DND-41 (cell line): ENCODE measurements at regions not wholly inside any gene's neighbourhood (a gene's known extent, or its start where the extent isn't known, plus 50 kb on each side); places are given as distances from the start of the nearest gene placed in this dataset.

Experiments
- ATAC-seq: fragments of 200-7000 bp; cut with Tn5 transposase; 3 replicates; pipeline ENCODE4 v1.9.1; 2021; ENCODE audit warnings: low read depth; ENCODE audit not compliant: insufficient read depth
- DNase-seq: peaks from one replicate; pipeline ENCODE4 v3.0.0-alpha.2; 2020
- H2AFZ ChIP-seq: 2 replicates; pipeline ENCODE4 v1.6.0; 2012; ENCODE audit warnings: low read depth, low read length
- H3K27ac ChIP-seq: 2 replicates; pipeline ENCODE4 v1.5.1; 2012; ENCODE audit warnings: low read length, inconsistent platforms
- H3K27me3 ChIP-seq: fragments of 200-600 bp; sonication (generic); 2 replicates; pipeline ENCODE4 v1.6.0; 2012; ENCODE audit warnings: low read length, mild to moderate bottlenecking, inconsistent platforms; ENCODE audit not compliant: insufficient read depth, poor library complexity
- H3K36me3 ChIP-seq: 2 replicates; pipeline ENCODE4 v1.5.1; 2012; ENCODE audit warnings: low read length, inconsistent platforms; ENCODE audit not compliant: insufficient read depth
- H3K4me1 ChIP-seq: 2 replicates; pipeline ENCODE4 v1.5.1; 2012; ENCODE audit warnings: mild to moderate bottlenecking, low read length; ENCODE audit not compliant: insufficient read depth
- H3K4me2 ChIP-seq: 2 replicates; pipeline ENCODE4 v1.6.0; 2012; ENCODE audit warnings: mild to moderate bottlenecking, moderate library complexity, low read length, inconsistent platforms; ENCODE audit not compliant: insufficient read depth
- H3K4me3 ChIP-seq, 2 experiments: fragments of 200-600 bp in 1 of 2; shearing (Covaris generic) in 1 of 2; 2 replicates each; pipeline ENCODE4 v1.5.1; 2012 to 2016; ENCODE audit warnings: inconsistent platforms in 2 of 2, low read length in 2 of 2, mild to moderate bottlenecking in 2 of 2, low read depth in 1 of 2, moderate library complexity in 1 of 2
- H3K79me2 ChIP-seq: 2 replicates; pipeline ENCODE4 v1.6.0; 2012; ENCODE audit warnings: low read length, inconsistent platforms; ENCODE audit not compliant: insufficient read depth
- H3K9ac ChIP-seq: 2 replicates; pipeline ENCODE4 v1.6.0; 2012; ENCODE audit warnings: low read depth, mild to moderate bottlenecking, inconsistent platforms, low read length, moderate library complexity
- H3K9me3 ChIP-seq: 2 replicates; pipeline ENCODE4 v1.5.1; 2012; ENCODE audit warnings: low read length, moderate library complexity, mild to moderate bottlenecking, inconsistent platforms; ENCODE audit not compliant: insufficient read depth, severe bottlenecking
- H4K20me1 ChIP-seq: 2 replicates; pipeline ENCODE4 v1.6.0; 2012; ENCODE audit warnings: low read length; ENCODE audit not compliant: insufficient read depth
- EZH2 ChIP-seq: IDR thresholded peaks from 3 replicates; pipeline ENCODE4 v1.6.1; 2012; ENCODE audit warnings: borderline replicate concordance, low read depth, mild to moderate bottlenecking, moderate library complexity, low read length, inconsistent platforms; ENCODE audit not compliant: severe bottlenecking
- TF ChIP-seq, protein P1 (sequence below): IDR thresholded peaks from 2 replicates; pipeline ENCODE4 v1.5.1; 2012; ENCODE audit warnings: borderline replicate concordance, low read length, moderate library complexity, mild to moderate bottlenecking; ENCODE audit not compliant: poor library complexity, severe bottlenecking; ENCODE audit errors: extremely low read depth

DNA sequence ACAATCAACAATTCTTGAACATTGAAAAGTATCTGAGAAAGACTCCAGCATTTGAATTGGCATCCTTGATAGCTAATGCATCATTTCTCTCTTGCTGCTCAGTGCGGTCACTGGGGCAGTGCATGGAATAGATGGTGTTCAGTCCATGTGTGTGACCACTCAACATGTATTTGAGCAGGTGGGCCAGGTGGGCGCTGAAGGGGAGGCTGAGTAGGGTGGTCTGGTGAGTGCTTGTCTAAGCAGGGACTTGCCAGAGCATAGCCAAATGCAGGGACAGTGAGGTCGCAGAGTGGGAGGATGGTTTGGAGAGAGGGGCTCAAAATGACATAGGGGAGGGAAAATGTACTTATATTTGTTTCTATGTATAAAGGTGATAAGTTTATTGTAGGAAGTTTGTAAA lies 409.0 kb downstream of the TMEM121 start:
- Histone ChIP-seq H3K4me2 (no peak overlapping the region), H3K27me3 (peaks cover 4% of the 10 kb centered on the region), H3K4me3 (no peak overlapping the region), H3K79me2 (no peaks in the 10 kb centered on the region), H3K9ac (no peak overlapping the region), H3K27ac (no peak overlapping the region), H3K4me1 (no peaks in the 10 kb centered on the region), H2AFZ (no peak overlapping the region), H4K20me1 (no peaks in the 10 kb centered on the region), H3K36me3 (no peaks in the 10 kb centered on the region), H3K9me3 (peaks cover 32% of the 10 kb centered on the region)
- TF ChIP-seq, protein P1, sequence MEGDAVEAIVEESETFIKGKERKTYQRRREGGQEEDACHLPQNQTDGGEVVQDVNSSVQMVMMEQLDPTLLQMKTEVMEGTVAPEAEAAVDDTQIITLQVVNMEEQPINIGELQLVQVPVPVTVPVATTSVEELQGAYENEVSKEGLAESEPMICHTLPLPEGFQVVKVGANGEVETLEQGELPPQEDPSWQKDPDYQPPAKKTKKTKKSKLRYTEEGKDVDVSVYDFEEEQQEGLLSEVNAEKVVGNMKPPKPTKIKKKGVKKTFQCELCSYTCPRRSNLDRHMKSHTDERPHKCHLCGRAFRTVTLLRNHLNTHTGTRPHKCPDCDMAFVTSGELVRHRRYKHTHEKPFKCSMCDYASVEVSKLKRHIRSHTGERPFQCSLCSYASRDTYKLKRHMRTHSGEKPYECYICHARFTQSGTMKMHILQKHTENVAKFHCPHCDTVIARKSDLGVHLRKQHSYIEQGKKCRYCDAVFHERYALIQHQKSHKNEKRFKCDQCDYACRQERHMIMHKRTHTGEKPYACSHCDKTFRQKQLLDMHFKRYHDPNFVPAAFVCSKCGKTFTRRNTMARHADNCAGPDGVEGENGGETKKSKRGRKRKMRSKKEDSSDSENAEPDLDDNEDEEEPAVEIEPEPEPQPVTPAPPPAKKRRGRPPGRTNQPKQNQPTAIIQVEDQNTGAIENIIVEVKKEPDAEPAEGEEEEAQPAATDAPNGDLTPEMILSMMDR, result no peak
- no peak for DNase-seq
- ATAC-seq, result no peak

GRCh38 chr14:105937253-105938054 lies 411.1 kb downstream of the TMEM121 start:
- no peak for DNase-seq
- ATAC-seq, result no peak
- peaks cover 32% of the 10 kb centered on the region for H3K9me3 ChIP-seq

DNA sequence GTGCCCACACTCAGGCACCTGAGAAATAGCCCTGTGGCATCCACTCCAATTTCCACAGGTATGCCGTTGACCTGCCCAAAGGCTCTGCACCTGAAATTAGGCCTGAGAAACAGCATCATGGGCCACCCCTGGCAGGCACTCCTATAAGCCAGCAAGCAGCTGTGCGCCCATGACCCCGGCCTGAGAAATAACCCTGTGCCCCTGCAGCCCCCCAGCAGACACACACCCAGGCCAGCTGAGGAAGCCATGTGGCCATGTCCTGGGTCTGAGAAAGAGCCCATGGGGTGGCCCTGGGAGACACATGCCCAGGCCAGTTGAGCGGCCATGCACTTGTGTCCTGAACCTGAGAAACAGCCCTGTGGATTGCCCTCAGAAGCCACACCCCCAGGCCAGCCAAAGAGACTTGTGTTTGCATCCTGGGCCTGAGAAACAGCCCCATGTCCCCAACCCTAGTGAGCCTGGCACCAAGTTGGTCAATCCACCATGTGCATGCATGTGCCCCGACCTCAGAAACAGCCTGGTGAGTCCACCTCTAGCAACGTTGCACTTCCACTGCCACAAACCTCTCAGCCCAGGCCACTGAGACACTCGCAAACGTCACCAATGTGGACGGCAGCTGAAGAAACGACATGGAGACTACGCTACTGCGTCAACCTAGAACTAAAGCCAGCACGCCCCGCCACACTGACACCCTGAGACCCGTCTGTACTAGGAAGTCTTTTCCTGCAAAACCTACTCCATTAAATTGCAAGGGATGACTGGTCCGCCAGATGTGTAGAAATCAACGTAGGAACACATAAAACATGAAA lies 411.9 kb downstream of the TMEM121 start:
- Histone ChIP-seq H3K27ac (no peak overlapping the region), H3K79me2 (no peaks in the 10 kb centered on the region), H3K9ac (no peak overlapping the region), H3K4me3 (no peak overlapping the region), H3K9me3 (peaks cover 32% of the 10 kb centered on the region), H3K4me1 (no peaks in the 10 kb centered on the region), H3K36me3 (no peaks in the 10 kb centered on the region), H4K20me1 (no peaks in the 10 kb centered on the region), H2AFZ (no peak overlapping the region), H3K27me3 (peaks cover 2% of the 10 kb centered on the region), H3K4me2 (no peak overlapping the region)
- no peak for TF ChIP-seq EZH2
- TF ChIP-seq, protein P1, result no peak
- DNase-seq (no peak), ATAC-seq (no peak)

More at GRCh38 chr14:105937253-105938054, 411.1 kb downstream of the TMEM121 start:
- H4K20me1 ChIP-seq, result no peaks in the 10 kb centered on the region
- no peak overlapping the region for H3K4me2 ChIP-seq
- H3K36me3 ChIP-seq, result no peaks in the 10 kb centered on the region
- no peak overlapping the region for H3K27ac ChIP-seq
- H2AFZ ChIP-seq, result no peak overlapping the region
- H3K4me1 ChIP-seq, result no peaks in the 10 kb centered on the region
- no peak overlapping the region for H3K4me3 ChIP-seq
- no peak for TF ChIP-seq EZH2
- TF ChIP-seq, protein P1, result no peak
- no peaks in the 10 kb centered on the region for H3K79me2 ChIP-seq
- H3K27me3 ChIP-seq, result peaks cover 4% of the 10 kb centered on the region
- no peak overlapping the region for H3K9ac ChIP-seq
